RCC 7860 (cell line): ENCODE measurements at regions not wholly inside any gene's neighbourhood (a gene's known extent, or its start where the extent isn't known, plus 50 kb on each side); places are given as distances from the start of the nearest gene placed in this dataset.
A peak's percentile ranks its signal among the peaks of the same experiment; 100 is the strongest.
"Not testable (repeated sequence)": the region's sequence is repeated elsewhere in the genome, so short reads cannot be mapped to it uniquely, and the experiment has no call there.

Source experiments
- DNase-seq: peaks from one replicate; pipeline ENCODE4 v3.0.0-alpha.2; 2015; ENCODE audit warnings: low spot score
- FAIRE-seq: peaks from 2 replicates; lab custom pipeline; 2012; peaks lifted over from hg19 to GRCh38; lab: Jason Lieb, UNC

DNA sequence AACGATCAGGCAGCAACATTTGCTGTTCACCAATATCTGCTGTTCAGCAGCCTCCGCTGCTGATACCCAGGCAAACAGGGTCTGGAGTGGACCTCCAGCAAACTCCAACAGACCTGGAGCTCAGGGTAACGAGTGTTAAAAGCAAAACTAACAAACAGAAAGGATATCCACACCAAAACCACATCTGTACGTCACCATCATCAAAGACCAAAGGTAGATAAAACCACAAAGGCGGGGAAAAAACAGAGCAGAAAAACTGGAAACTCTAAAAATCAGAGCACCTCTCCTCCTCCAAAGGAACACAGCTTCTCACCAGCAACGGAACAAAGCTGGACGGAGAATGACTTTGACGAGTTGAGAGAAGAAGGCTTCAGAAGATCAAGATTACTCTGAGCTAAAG, 192.8 kb upstream of the MGAT5 start:
- not testable (repeated sequence) for DNase-seq, FAIRE-seq

DNA sequence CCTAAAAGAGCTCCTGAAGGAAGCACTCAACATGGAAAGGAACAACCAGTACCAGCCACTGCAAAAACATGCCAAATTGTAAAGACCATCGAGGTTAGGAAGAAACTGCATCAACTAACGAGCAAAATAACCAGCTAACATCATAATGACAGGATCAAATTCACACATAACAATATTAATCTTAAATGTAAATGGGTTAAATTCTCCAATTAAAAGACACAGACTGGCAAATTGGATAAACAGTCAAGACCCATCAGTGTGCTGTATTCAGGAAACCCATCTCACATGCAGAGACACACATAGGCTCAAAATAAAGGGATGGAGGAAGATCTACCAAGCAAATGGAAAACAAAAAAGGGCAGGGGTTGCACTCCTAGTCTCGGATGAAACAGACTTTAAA, 191.6 kb upstream of the MGAT5 start:
- DNase-seq, FAIRE-seq: not testable (repeated sequence)

DNA sequence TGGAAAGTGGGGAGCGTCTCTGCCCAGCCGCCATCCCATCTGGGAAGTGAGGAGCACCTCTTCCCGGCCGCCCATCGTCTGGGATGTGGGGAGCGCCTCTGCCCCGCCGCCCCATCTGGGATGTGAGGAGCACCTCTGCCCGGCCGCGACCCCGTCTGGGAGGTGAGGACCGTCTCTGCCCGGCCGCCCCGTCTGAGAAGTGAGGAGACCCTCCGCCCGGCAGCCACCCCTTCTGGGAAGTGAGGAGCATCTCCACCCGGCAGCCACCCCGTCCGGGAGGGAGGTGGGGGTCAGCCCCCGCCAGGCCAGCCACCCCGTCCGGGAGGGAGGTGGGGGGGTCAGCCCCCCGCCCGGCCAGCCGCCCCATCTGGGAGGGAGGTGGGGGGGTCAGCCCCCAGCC, 190.0 kb upstream of the MGAT5 start:
- not testable (repeated sequence) for FAIRE-seq, DNase-seq

DNA sequence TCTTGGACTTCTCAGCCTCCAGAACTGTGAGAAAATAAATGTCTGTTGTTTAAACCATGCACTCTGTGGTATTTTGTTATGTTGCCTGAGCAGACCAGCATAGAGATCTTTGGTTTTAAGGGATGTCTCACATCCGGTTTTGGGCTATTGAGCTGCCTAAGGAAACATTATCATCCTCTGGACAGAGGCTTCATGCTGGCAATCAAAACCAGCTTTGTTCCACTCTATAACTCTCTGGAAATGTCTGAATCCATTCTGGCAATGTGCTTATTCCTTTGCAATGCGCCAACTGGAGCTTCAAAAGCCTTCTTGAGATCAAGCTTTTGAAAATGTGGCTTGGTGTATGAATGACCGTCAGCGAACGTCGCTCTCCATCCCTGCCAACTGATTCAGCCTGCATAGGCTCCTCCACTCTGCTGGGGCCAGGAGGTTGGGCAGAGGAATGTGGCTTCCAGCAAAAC, 183.6 kb upstream of the MGAT5 start:
- FAIRE-seq (no peak), DNase-seq (no peak)

DNA sequence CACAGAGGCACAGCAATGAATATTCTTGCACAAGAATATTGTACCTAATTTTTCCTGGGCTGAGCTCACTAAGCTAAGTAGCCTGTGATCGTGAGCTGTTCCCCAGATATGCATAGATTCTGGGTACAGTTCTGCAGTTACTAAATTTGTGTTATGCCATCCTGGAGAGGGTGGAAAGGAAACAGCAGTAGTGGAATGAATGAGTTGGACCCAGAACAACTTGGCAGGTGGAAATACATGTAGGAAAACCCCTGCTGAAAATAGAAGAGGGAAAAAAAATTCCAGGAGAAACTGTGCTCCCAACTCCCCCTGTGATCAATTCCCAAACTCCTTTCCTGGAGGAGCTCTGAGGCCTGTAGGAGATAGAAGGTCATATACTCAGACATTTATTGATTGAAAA, 181.5 kb upstream of the MGAT5 start:
- no peak for FAIRE-seq
- DNase-seq = no peak

DNA sequence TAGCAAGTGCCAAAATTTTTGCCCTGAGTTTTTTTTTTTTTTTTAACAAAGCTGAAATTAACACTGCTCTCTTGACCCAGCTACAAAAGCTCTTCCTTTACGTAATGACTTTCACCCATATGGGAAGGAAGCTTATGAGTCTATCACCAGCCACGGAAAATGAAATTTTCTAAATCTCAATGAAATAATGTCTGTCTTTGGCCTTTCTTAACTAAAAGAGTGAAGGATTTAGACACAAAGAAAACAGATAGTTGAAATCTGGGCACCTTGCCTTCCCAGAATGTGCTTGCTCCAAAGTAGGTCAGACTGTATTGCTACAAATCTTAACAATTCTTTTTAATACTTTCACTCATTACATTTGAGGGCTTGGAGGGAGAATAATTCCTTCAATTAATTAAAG, 180.8 kb upstream of the MGAT5 start:
- DNase-seq = no peak
- FAIRE-seq = no peak

DNA sequence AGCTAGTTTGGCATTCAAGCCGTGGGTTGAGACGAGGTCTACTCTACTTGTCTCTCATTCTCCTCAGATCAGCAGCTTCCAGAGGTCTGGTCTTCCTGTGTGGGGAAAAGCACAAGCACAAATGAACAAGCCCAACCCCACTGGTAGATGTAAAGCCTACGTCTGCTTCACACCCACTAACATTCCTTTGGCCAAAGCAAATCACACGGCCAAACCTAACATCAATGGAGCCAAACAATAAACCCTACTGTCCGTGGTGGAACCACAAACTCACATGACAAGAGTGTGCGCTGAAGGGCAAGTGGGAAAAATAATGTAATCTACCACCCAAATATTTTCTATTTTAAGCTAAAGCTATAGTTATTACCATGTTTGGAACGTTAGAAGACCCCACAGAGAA, 179.3 kb upstream of the MGAT5 start:
- FAIRE-seq (no peak), DNase-seq (no peak)

DNA sequence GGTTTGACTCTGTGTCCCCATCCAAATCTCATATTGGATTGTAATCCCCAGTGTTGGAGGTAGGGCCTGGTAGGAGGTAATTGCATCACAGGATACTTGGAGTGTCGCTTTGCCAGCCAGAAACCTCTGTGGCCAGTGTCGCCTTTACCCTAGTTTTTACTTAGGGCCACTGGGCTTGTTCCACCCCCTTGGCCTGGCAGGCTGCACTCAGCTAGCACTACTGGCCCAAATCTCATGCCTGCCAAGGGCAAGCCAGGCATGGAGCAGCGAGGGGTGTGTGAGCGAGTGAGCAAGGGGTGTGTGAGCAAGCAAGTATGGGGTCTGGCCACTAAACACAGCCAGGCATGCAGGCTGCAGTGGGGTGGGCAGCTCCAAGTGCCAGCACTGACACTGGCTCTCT, 178.7 kb upstream of the MGAT5 start:
- FAIRE-seq = no peak
- DNase-seq = no peak

DNA sequence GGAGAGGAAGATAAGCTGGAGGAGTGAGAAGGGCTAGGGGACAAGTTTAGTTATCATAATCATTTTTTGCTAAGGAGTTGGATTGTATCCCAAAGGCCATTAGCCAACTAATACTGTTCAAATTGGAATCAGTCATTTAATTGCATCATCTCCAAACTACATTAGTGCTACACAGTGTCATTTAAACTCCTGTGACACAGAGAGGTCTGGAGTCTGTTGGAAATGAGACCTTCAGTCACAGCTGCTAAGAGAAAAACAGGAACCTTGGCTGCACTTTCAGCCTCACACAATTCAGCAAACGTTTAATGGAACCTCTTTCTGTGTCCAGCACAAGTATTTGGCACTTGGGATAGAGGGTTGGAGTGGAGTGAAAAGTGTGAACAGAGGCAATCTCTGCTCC, 175.5 kb upstream of the MGAT5 start:
- DNase-seq (no peak), FAIRE-seq (no peak)

DNA sequence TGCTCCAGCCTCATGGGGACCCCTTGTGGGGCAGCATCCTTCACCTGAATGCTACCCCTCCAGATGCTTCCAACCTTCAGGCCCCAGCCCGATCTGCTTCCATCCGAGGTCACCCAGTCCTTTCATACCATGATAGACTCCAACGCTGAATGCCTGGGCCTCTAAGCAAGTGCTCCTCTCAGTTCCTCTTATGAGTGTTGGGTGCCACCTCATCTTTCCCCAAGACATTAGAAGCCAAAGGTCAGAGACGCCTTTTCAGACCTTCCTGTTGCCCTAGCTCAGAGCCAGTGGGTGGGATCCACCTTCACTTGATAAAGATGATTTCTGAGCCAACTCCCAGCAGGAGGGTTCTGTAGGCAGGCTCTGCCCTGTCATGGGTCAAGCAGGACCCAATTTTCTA, 174.5 kb upstream of the MGAT5 start:
- DNase-seq (no peak), FAIRE-seq (no peak)

DNA sequence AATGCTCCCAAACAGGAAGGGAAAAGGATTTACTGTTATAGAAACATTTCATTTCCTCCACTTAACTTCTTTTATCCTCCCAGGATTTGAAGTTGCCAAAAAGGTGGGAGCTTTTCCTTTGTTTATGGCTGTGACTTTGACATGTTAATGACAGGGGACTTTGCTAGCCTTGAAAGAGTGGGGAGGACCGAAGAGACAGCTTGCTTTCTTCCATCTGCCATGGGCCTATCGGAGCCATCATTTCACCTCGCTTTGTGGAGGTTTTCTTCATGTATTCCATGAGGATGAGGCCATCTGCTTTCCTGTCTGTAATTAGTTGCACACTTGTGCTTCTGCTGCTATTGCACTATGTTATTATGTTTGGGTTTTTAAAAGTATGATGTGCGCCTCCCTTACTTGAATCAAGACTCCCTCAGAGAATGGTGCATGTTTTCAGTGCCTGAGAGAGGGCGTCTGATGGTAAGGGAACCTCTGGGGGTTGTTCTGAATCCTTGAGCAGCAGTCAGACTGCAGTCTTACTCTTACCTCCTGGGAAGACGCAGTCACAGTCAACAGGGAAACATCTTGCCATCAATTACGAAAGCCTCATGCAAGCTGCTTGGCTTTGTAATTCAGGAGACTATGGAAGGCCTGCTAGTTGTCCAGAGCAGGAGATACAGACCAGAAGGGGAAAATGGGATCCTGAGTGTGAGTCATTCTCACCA, 173.3 kb upstream of the MGAT5 start:
- no peak for FAIRE-seq

DNA sequence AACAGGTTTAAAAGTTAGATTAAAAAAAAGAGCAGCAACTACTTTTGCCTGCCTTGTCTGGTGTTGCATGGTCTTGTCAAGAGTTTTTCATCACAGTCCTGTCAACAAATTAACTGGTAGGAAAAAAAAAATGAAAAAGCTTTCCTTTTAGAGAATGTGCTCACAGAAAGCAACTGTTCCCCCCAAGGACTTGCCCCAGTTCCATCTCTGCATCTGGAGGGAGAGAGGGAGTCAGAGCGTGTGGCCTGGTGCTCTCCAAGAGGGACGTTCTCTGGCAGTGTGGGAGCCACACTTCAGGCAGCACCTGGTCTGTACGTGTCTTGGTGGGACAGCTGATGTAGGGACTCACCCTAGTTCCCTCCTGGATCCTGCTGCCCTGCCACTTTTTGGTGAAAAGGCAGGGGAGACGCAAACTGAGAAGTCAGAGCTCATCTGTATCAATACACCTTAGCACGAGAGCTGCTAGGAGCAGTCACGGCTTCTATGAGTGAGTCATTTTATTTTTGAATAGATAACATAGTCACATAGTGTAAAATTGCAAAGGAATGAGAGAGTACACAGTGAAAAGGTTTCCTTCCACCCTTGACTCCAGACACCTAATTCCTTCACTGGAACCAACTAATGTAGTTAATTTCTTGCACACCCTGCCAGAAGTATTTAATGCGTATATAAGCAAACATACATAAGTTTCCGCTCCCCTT, 172.5 kb upstream of the MGAT5 start:
- DNase-seq = no peak
- FAIRE-seq = no peak

More for the DNA sequence above, 173.3 kb upstream of the MGAT5 start:
- DNase-seq = no peak

DNA sequence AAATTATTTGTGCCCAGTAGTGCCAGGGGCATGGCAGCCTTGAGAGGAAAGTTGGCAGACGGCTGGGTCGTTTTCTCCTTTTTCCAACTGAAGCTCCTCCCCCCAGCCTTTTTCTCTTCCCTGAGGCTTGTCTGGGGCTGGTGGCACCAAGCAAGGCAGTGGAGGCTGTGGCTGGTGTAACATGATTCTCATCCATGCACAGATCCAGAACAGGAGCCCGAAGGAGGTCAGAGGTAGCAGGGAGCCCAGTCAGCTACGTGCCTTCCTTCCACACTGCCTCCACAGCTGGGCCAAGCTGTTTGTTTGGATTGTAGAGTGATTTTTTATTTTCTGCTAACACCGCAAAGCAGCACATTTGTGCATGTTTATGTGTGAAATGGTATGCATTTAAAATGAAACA, 170.3 kb upstream of the MGAT5 start:
- no peak for FAIRE-seq

DNA sequence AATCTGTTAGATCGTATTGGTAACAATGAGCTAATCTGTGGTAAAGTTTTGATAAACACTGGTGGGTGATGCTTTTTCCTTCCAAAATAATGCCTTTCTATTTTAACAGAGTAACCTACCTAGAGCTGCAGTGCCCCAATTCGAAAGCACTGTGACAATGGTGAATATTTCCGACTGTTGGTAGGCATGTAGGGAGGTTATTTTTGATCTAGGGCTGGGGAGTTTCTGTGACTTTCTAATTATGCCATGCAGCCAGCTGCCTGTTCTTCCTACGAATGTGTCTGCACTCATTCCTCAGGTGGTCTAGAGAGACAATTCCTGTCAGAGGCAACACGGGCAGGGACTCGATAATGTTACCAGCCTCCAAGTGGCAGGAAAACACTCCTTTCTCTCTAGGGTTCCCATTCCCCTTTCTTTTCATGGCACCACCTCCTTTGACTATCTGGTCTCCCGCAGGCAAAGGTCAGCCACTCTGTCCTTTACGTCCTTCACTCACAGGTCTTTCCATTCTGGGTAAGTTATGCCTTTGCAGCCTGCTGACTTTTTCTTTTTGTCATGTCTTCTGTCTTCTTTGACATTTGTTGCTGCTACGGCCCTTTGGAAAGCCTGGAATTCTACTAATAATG, 167.2 kb upstream of the MGAT5 start:
- FAIRE-seq (no peak), DNase-seq (no peak)

More for the DNA sequence above, 170.3 kb upstream of the MGAT5 start:
- DNase-seq = no peak

DNA sequence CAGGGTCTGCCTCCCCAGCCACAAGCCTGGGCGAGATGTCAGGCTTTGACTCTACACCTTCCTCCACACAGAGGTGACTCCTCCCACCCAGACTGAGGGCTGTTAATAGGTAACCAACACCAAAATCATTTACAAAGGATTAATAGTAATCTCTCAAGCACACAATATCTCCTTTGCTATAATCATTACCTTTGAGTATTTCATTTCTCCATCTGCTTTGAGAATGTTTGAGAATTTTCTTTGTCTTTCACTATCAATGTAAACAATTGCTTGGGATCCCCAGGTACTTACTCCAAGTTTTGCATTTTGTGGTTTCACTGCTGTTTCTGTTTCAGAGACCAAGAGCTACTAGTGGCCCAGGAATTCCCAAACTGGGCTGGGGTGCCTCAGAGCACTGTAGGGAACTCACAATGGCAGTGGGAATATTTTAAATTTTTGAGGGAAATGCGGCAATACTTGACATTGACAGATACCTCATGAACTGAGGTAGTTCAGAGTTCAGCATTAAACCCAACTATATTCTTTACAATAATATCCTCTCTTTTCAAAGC, 166.4 kb upstream of the MGAT5 start:
- FAIRE-seq = peak; percentile 30
- peak; percentile 14 for DNase-seq

DNA sequence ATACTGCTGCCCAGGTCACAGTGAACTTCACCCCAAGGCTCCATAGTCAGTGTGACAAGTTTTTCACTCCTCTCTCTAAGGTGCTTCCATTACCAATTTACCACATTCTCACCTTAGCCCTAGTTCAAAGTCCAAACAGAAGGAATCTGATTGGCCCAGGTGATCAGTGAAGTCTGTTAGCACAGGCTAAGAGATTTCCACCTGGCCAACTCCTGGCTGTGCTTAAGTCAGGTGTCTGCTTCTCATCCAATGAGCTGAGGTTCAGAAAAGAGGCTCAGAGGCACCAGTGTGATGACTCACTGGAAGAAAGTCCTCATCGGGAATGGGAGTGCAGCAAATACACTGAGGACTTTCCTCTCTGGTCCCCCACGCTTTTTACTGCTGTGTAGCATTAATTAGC, 164.4 kb upstream of the MGAT5 start:
- DNase-seq (no peak), FAIRE-seq (no peak)

DNA sequence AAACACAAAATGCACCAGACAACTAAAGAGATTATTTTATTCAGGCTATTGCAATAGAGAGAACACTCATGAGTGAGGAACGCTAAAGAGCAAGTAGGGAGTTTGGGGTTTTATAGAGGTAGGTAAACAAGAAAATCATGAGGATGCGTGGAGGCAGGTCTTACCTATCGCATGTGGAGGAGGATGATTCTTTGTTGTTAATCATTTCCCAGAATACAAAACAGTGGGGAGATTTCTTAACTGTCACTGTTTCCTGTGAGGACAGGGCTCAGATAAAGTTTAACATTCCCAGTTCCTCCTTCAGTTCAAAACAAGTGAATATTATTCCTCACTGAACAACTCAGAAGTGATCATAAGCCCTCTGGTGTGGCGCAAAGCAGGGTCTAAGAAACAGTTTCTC, 156.1 kb upstream of the MGAT5 start:
- no peak for DNase-seq
- no peak for FAIRE-seq

DNA sequence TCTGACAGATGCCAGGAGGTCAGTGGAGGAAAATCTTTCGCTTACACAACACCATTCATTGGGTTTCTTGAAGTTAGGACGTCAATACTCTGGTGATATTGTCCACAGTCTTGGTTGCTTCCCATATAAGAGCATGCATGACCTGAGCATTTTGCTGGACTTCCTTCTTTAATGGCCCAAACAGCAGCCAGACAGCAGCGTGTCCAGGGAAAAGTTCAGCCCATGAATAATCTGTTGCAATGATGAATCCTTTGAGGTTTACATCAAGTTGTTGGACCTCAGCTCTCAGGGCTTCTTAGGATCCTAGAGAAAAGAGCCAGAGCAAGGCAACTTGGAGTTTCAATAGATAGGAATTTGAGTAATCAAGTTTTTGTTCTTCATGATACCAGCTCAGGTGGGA, 155.6 kb upstream of the MGAT5 start:
- DNase-seq (no peak), FAIRE-seq (no peak)

DNA sequence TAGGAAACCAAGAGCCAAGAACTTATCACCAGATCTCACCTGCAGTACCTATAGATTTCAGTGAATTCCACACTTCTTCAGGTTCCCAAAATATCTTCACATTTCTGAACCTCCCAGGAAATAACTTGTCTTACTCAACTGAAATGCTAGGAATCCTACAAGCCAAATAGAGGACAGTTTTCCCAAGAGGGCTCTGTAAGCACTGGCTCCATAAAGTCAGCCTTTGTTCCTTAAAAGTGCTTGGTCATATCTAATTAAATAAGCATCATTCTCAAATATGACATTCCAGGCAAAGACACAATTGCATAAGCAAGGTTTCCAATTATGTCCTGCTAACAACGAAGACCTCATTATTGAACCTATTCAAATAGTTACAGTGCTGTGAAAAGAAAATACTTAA, 154.6 kb upstream of the MGAT5 start:
- DNase-seq (no peak), FAIRE-seq (no peak)

DNA sequence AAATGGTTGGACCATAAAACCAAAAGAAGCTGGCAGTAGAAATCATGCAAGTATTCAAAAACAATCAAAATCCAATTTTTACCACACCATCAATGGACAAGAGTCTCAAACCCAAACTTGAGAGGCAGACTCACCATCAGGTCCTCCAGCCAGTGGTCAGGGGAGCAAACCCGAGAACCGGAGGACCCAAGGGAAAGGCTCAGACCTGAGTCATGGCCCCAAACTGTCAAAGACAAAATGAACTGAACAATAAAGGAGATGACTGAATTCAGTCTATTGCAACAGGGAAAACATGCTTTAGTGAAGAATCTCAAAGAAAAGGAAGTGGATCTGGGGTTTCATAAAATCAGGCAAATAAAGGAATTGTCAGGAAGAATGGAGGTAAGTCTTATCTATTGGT, 150.7 kb upstream of the MGAT5 start:
- DNase-seq (no peak), FAIRE-seq (no peak)

DNA sequence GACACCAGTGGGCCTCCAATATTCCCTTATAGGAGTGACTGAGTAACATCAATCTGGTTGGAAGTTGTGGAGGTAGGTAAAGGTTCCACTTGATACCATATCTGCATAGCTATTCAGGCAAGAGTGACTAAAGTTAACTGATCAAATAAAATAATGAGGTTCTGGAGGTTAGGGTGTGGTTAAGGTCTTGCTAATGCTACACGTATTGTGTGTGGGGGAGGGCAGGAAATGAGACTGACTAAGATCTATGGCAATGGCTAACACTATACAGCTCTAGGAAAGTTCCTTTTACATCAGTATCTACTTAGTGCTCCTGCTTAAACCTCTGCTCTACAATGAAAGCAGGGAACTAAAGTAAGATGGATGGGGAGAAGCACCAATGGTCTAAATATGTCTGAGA, 149.1 kb upstream of the MGAT5 start:
- DNase-seq = no peak
- FAIRE-seq = no peak

DNA sequence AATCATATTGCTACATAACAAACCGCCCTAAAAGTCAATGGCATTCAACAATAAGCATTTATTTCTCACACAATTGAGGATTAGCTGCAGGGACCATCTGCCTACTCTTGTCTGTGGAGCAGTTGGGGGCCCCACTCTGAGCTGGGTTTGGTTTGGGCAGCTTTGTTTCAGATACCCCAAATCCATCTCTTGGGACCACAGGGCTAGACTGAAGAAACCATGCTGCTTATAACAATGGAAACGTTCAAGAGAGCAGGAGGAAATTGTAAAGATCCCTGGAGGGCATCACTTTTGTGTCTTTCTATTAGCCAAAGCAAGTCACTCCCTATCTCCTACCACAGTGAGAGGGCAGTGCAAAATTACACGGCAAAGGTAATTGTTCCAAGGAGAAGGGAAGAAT, 146.5 kb upstream of the MGAT5 start:
- DNase-seq (no peak), FAIRE-seq (no peak)
